ENCODE measurements at regions not wholly inside any gene's neighbourhood (a gene's known extent, or its start where the extent isn't known, plus 50 kb on each side); places are given as distances from the start of the nearest gene placed in this dataset.

DNA sequence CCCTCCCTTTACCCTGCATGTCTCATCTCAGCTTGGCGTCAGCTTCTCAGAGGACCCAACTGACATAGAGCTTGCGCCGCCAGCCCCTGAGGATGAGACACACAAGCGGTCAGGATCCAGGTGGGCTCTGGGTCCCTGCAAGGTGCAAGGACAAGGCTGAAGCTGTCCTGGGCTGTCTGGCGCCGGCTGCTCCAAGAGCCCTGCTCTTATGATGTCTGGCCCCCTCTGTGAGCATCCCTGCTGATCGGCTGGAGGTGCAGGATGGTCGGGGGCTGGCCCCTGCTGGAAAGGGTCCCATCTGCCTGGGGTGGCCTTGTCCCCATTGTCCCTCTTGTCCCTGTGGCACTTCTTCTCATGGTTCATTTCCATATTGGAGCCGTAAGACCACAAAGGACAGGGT lies 479.0 kb downstream of the NPHP4 start:
- TF ChIP-seq, protein P1, sequence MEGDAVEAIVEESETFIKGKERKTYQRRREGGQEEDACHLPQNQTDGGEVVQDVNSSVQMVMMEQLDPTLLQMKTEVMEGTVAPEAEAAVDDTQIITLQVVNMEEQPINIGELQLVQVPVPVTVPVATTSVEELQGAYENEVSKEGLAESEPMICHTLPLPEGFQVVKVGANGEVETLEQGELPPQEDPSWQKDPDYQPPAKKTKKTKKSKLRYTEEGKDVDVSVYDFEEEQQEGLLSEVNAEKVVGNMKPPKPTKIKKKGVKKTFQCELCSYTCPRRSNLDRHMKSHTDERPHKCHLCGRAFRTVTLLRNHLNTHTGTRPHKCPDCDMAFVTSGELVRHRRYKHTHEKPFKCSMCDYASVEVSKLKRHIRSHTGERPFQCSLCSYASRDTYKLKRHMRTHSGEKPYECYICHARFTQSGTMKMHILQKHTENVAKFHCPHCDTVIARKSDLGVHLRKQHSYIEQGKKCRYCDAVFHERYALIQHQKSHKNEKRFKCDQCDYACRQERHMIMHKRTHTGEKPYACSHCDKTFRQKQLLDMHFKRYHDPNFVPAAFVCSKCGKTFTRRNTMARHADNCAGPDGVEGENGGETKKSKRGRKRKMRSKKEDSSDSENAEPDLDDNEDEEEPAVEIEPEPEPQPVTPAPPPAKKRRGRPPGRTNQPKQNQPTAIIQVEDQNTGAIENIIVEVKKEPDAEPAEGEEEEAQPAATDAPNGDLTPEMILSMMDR (IDR thresholded peaks at IDR 0.05), result no peak
- no peak for DNase-seq (ENCODE audit: low spot score)
- no peak for ATAC-seq (ENCODE audit: low FRiP score)

DNA sequence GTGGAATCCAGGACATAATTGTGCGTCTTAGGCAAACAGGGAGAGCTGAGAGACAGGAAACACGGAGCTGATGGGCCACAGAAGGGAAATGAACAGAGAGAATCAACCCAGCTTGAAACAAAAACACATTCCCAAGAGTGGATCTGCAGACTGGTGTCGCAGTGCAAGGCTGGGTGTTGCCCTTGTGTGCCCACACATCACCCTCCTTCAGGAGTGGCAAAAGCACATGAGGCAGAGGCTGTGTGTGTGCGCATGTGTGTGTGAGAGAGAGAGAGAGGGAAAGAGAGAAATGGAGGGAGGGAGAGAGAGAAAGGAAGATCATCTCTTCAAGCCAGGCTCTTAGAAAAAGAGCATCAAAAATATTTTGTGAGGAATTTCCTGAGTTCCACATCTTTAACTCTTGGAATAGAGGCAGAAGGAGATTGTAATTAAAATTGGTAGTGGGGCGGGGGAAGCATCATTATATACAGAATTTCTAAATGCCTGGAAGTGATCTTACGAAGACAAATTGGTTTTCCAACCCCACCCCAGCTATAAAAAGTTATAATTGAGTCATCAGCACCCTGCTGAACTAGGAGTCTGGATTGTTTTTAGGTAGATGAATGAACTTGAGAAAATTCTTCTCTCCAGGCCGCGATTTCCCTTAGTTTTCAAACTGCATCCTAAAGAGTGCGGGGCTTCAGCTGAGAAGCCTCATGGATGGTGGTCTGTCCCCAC lies 480.7 kb downstream of the NPHP4 start:
- DNase-seq (ENCODE audit: low spot score), result no peak
- ATAC-seq (ENCODE audit: low FRiP score), result no peak
- TF ChIP-seq, protein P1 (IDR thresholded peaks at IDR 0.05), result no peak

DNA sequence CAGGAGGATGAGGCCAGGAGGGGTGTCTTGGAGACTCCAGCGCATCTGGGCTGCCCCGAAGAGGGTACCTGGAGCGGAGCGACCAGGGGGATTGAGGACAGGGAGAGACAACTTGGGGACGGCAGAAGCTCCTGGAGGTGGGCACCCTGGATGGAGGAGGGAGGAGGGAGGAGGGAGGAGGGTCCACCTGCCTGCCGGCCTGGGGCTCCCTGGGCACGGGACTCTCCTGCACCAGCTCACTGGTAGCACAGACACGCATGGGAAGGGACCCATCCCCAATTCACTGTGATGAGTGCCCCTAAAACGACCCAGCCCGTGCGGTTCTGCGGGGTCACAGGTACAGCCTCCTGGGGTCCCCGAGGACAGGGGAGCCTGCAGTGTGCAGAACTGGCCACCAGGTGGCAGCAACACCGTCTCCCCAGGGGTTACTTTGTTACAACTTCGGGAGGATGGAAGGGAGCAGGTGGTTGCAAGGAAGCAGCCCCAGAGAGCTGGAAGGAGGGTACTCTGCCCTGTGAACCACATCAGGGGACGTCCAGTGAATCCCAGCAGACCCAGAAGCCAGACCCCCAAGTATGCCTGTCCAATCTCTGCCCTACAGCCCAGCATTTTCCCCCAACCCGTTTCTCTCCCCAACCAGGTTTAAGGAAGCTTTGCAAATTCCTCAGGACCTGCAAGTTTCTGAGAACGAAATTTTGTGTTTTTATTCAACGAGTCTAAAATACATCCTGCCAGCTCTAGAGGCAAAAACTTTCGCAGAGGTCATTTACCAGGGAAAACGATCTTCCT lies 482.4 kb downstream of the NPHP4 start:
- ATAC-seq (ENCODE audit: low FRiP score), result no peak
- TF ChIP-seq, protein P1 (IDR thresholded peaks at IDR 0.05), result peak in 2 of 3 donors; percentile 29 to 40
- no peak for DNase-seq (ENCODE audit: low spot score)

DNA sequence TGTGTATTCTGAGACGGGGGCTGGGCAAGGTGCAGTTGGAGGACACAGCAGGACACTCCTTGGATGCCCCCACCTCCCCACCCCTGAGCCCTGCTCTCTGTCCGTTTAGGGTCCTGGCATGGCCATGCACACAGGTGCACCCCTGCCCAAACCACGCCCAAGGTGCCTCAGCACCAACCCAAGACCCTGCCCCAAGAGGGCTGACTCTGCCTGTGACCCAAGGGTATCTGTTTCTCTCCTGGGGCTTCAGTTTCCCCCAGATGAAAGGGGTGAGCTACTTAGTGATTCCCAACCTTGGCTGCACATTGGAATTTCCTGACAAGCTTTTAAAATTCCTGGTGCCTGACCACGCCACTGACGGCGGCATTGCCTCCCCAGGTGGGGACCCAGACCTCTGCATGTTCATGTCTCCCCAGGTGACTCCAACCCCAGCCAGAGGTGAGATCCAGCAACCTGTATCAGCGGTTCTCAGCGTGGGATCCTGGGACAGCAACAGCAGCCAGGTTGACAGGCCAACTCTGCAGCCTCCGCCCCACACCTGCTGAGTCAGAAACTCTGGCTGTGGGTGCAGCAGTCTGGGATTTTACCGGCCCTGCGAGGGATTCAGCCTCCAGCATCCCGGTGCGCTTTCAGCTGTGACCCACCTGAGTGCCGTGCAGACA lies 483.4 kb downstream of the NPHP4 start:
- no peak for DNase-seq (ENCODE audit: low spot score)
- no peak for ATAC-seq (ENCODE audit: low FRiP score)
- TF ChIP-seq, protein P1 (IDR thresholded peaks at IDR 0.05), result no peak

DNA sequence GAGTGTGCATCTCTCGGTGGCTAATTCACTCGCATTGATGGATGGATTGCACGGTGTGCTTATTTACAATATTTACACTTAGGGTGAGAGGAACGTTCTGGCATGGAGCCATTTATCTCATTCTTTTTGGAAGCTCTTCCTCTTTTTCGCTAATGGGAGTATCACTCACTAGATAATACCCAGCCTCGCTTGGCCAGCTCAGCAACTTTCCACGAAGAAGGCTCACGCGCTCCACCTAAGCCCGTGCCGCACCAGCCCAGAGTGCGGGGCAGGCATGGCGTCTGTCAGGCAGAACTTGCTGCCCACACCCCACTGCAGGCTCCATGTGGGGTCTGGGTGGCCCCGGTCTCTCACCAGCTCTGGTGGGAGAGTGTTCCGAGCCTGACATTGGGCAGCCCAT lies 484.9 kb downstream of the NPHP4 start:
- ATAC-seq (ENCODE audit: low FRiP score), result peak; percentile 49
- DNase-seq (ENCODE audit: low spot score), result no peak
- TF ChIP-seq, protein P1 (IDR thresholded peaks at IDR 0.05), result no peak

DNA sequence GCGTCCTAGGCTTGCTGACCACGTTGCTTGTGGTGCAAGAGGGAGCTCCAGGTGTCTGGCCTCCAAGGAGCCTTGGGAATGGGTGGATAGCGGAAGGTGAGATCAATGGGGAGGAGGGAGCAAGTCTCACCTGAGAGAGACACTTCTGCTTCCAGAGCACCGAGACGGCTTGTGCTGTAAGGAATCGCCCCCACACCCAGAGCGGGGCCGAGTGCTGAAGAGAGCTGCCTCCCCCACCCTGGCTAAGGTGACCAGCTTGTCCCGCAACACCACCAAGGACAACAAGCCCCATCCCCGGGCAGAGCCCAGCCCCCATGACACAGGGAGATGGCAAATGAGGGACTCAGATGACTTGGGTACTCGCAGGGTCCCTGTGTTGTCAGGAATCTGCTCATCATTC lies 485.6 kb downstream of the NPHP4 start:
- DNase-seq (ENCODE audit: low spot score) (no peak), ATAC-seq (ENCODE audit: low FRiP score) (no peak)
- TF ChIP-seq, protein P1 (IDR thresholded peaks at IDR 0.05), result no peak

Data from omental fat pad (tissue), 3 donors.